GM12872 (cell line): ENCODE measurements at regions not wholly inside any gene's neighbourhood (a gene's known extent, or its start where the extent isn't known, plus 50 kb on each side); places are given as distances from the start of the nearest gene placed in this dataset.

Experiments
- TF ChIP-seq, protein P1 (sequence below): IDR thresholded peaks from 3 replicates; pipeline ENCODE4 v1.5.1; 2011; ENCODE audit warnings: low read depth, mild to moderate bottlenecking, low read length, moderate library complexity; ENCODE audit not compliant: insufficient read depth

GRCh38 chrX:125248931-125249330, 70.7 kb upstream of the TEX13C start:
- TF ChIP-seq, protein P1, sequence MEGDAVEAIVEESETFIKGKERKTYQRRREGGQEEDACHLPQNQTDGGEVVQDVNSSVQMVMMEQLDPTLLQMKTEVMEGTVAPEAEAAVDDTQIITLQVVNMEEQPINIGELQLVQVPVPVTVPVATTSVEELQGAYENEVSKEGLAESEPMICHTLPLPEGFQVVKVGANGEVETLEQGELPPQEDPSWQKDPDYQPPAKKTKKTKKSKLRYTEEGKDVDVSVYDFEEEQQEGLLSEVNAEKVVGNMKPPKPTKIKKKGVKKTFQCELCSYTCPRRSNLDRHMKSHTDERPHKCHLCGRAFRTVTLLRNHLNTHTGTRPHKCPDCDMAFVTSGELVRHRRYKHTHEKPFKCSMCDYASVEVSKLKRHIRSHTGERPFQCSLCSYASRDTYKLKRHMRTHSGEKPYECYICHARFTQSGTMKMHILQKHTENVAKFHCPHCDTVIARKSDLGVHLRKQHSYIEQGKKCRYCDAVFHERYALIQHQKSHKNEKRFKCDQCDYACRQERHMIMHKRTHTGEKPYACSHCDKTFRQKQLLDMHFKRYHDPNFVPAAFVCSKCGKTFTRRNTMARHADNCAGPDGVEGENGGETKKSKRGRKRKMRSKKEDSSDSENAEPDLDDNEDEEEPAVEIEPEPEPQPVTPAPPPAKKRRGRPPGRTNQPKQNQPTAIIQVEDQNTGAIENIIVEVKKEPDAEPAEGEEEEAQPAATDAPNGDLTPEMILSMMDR = no peak

GRCh38 chrX:125262836-125263235, 56.8 kb upstream of the TEX13C start:
- TF ChIP-seq, protein P1 = no peak

DNA sequence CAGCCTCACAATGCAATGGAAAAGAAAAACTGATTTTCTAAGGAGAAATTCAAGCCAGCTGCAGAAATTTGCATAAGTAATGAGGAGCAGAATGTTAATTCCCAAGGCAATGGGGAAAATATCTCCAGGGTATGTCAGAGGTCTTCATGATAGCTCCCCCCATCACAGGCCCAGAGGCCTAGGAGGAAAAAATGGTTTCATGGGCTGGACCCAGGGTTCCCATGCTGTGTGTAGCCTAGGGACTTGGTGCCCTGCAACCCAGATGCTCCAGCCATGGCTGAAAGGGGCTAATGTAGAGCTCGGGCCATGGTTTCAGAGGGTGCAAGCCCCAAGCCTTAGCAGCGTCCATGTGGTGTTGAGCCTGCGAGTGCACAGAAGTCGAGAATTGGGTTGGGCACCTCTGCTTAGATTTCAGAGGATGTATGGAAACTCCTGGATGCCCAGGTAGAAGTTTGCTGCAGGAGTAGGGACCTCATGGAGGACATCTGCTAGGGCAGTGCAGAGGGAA, 53.5 kb upstream of the TEX13C start:
- TF ChIP-seq, protein P1 = no peak
